Astrocyte (in vitro differentiated cells and primary cell): ENCODE measurements at regions not wholly inside any gene's neighbourhood (a gene's known extent, or its start where the extent isn't known, plus 50 kb on each side); places are given as distances from the start of the nearest gene placed in this dataset.

Experiments
- CTCF ChIP-seq: IDR thresholded peaks from 2 replicates; pipeline ENCODE4 v1.5.1; 2011; ENCODE audit warnings: low read depth, mild to moderate bottlenecking, inconsistent platforms, low read length, moderate library complexity; ENCODE audit not compliant: insufficient read depth
- EZH2 ChIP-seq: IDR thresholded peaks from 2 replicates; pipeline ENCODE4 v1.6.1; 2012; ENCODE audit warnings: mild to moderate bottlenecking, low read length, inconsistent platforms; ENCODE audit not compliant: insufficient read depth

GRCh38 chr9:106146886-106147285 is 452.5 kb downstream of the TMEM38B start:
- TF ChIP-seq CTCF, result no peak
- no peak for TF ChIP-seq EZH2
